HEK293T (cell line): ENCODE measurements at regions not wholly inside any gene's neighbourhood (a gene's known extent, or its start where the extent isn't known, plus 50 kb on each side); places are given as distances from the start of the nearest gene placed in this dataset.

ENCODE experiments used
- BHLHE40 ChIP-seq: fragments of 450-650 bp; IDR thresholded peaks from 2 replicates; pipeline ENCODE4 v1.6.1; 2016; ENCODE audit warnings: mild to moderate bottlenecking, moderate library complexity, borderline replicate concordance
- FOXA1 ChIP-seq: fragments of 450-650 bp; IDR thresholded peaks from 2 replicates; pipeline ENCODE4 v1.6.1; 2016; ENCODE audit warnings: mild to moderate bottlenecking
- FOXM1 ChIP-seq: fragments of 450-650 bp; IDR thresholded peaks from 2 replicates; pipeline ENCODE4 v1.6.1; 2017; ENCODE audit warnings: mild to moderate bottlenecking, borderline replicate concordance
- SUZ12 ChIP-seq: fragments of 450-650 bp; IDR thresholded peaks from 2 replicates; pipeline ENCODE4 v1.6.1; 2016; ENCODE audit warnings: mild to moderate bottlenecking
- TARDBP ChIP-seq: fragments of 450-650 bp; IDR thresholded peaks from 2 replicates; pipeline ENCODE4 v1.6.1; 2016

- no peak for TF ChIP-seq BHLHE40
- TF ChIP-seq SUZ12 = no peak
- no peak for TF ChIP-seq FOXA1
- no peak for TF ChIP-seq TARDBP
- no peak for TF ChIP-seq FOXM1
Measured at GRCh38 chr9:1256178-1256577, 206.0 kb downstream of the DMRT2 start.
